ENCODE measurements at regions not wholly inside any gene's neighbourhood (a gene's known extent, or its start where the extent isn't known, plus 50 kb on each side); places are given as distances from the start of the nearest gene placed in this dataset.
"Not testable (repeated sequence)": the region's sequence is repeated elsewhere in the genome, so short reads cannot be mapped to it uniquely, and the experiment has no call there.

DNA sequence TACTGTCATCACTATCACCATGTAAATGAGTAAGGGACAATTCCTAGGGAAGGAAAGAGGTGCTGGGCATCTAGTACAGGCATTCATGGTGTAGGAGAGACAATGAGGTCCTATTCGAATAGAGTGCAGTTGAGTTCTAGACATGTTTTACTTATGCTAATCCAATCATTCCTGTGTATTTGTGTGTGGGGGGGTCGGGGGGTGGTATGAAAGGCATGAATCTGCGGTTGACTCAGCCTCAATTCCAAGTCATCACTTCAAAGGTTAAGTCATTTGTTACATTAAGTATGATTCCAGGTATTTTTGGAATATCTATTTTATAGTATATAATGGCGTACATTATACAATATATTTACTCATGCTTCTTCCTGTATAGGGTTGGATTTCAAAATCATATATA lies 163.1 kb upstream of the GALNT15 start:
- Histone ChIP-seq H3K27me3 (ENCODE audit: control insufficient read depth in 1 of 2, insufficient read depth in 2 of 2, low read length in 2 of 2) (no peaks in the 10 kb centered on the region), H3K4me1 (ENCODE audit: control insufficient read depth in 1 of 2, insufficient read depth in 2 of 2, low read length in 2 of 2) (no peaks in the 10 kb centered on the region), H3K36me3 (ENCODE audit: control insufficient read depth in 1 of 2, insufficient read depth in 2 of 2, low read length in 2 of 2) (no peaks in the 10 kb centered on the region), H3K27ac (ENCODE audit: low read depth, low read length) (no peak overlapping the region), H3K4me3 (ENCODE audit: low read depth in 1 of 2, low read length in 2 of 2) (no peak overlapping the region), H3K9ac (ENCODE audit: low read depth in 1 of 2, low read length in 2 of 2) (no peak overlapping the region), H3K9me3 (ENCODE audit: control insufficient read depth in 1 of 2, low read length in 2 of 2) (no peaks in the 10 kb centered on the region)

DNA sequence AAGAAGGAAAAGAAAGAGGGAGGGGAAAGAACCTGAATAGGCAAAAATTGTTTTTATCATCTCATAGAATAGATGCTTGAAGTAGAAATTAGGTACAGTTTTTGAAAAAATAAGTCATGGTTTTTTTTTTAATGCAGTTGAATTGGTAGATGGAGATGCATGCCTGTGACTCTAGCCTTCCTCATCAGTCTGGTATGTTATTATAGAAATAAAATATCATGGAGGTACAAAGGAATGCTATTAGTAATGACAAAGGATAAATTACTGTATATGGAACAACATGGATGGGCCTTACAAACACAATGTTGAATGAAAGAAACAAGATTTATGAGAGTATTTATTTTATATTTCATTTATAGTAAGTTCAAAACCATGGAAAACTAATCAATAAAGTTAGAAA lies 162.4 kb upstream of the GALNT15 start:
- H3K36me3 ChIP-seq (ENCODE audit: control insufficient read depth in 1 of 2, insufficient read depth in 2 of 2, low read length in 2 of 2): no peaks in the 10 kb centered on the region
- H3K9ac ChIP-seq (ENCODE audit: low read depth in 1 of 2, low read length in 2 of 2): no peak overlapping the region
- H3K4me3 ChIP-seq (ENCODE audit: low read depth in 1 of 2, low read length in 2 of 2): no peak overlapping the region
- no peak overlapping the region for H3K27ac ChIP-seq (ENCODE audit: low read depth, low read length)
- H3K4me1 ChIP-seq (ENCODE audit: control insufficient read depth in 1 of 2, insufficient read depth in 2 of 2, low read length in 2 of 2): no peaks in the 10 kb centered on the region
- H3K9me3 ChIP-seq (ENCODE audit: control insufficient read depth in 1 of 2, low read length in 2 of 2): no peaks in the 10 kb centered on the region
- no peaks in the 10 kb centered on the region for H3K27me3 ChIP-seq (ENCODE audit: control insufficient read depth in 1 of 2, insufficient read depth in 2 of 2, low read length in 2 of 2)

DNA sequence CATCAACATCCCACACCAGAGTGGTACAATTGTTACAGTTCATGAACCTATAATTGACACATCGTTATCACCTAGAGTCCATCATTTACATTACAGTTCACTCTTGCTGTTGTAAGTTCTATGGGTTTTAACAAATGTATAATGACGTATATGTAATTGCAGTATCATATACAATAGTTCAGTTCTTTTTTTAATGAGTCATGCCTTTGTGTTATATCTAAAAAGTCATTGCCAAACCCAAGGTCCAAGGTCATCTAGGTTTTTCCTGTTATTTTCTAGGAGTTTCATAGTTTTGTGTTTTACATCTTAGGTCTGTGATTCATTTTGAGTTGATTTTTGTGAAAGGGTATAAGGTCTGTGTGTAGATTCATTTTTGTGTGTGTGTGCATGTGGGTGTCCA lies 160.9 kb upstream of the GALNT15 start:
- H3K4me1 ChIP-seq (ENCODE audit: control insufficient read depth in 1 of 2, insufficient read depth in 2 of 2, low read length in 2 of 2): no peaks in the 10 kb centered on the region
- no peak overlapping the region for H3K27ac ChIP-seq (ENCODE audit: low read depth, low read length)
- no peak overlapping the region for H3K4me3 ChIP-seq (ENCODE audit: low read depth in 1 of 2, low read length in 2 of 2)
- no peak overlapping the region for H3K9ac ChIP-seq (ENCODE audit: low read depth in 1 of 2, low read length in 2 of 2)
- H3K9me3 ChIP-seq (ENCODE audit: control insufficient read depth in 1 of 2, low read length in 2 of 2): no peaks in the 10 kb centered on the region
- H3K36me3 ChIP-seq (ENCODE audit: control insufficient read depth in 1 of 2, insufficient read depth in 2 of 2, low read length in 2 of 2): no peaks in the 10 kb centered on the region
- no peaks in the 10 kb centered on the region for H3K27me3 ChIP-seq (ENCODE audit: control insufficient read depth in 1 of 2, insufficient read depth in 2 of 2, low read length in 2 of 2)

DNA sequence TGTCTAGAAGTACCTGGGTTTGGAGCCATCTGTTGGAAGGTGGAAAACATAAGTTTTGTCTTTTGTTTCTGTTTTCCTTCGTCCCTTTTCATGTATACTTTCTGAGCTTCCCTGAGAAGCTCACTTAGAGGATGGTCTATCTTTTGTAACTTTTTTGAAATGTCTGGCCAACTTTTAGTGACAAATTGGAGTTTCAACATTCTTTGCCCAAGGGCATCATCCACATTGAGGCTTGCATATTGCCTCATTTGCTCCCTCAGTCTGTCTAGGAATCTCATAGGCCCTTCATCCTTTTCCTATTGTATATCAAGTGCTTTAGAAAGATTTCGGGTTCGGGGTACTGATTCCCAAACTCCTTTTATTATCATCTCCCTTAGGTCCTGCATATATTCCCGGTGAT lies 152.7 kb upstream of the GALNT15 start:
- not testable (repeated sequence) for H3K27ac ChIP-seq (ENCODE audit: low read depth, low read length); H3K4me3 ChIP-seq (ENCODE audit: low read depth in 1 of 2, low read length in 2 of 2); H3K9ac ChIP-seq (ENCODE audit: low read depth in 1 of 2, low read length in 2 of 2); H3K4me1 ChIP-seq (ENCODE audit: control insufficient read depth in 1 of 2, insufficient read depth in 2 of 2, low read length in 2 of 2); H3K9me3 ChIP-seq (ENCODE audit: control insufficient read depth in 1 of 2, low read length in 2 of 2); H3K36me3 ChIP-seq (ENCODE audit: control insufficient read depth in 1 of 2, insufficient read depth in 2 of 2, low read length in 2 of 2); H3K27me3 ChIP-seq (ENCODE audit: control insufficient read depth in 1 of 2, insufficient read depth in 2 of 2, low read length in 2 of 2)

DNA sequence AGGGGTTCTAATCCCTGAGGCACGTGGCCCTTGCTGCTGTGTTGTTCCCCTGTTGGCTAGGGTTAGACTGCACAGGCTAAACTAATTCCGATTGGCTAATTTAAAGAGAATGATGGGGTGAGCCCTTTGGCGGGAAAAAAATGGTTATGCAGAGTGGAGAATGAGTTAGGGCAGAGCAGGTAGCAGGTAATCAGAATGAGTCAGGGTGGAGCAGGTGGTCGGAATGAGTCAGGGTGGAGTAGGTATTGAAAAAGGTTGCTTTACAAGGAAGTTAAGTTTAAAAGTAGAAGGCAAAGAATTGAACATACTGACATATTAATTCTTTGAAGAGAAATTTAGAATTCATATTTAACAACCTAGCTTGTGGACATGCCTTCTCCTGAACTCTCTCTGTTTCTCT lies 150.6 kb upstream of the GALNT15 start:
- H3K9ac ChIP-seq (ENCODE audit: low read depth in 1 of 2, low read length in 2 of 2); H3K36me3 ChIP-seq (ENCODE audit: control insufficient read depth in 1 of 2, insufficient read depth in 2 of 2, low read length in 2 of 2); H3K27ac ChIP-seq (ENCODE audit: low read depth, low read length); H3K27me3 ChIP-seq (ENCODE audit: control insufficient read depth in 1 of 2, insufficient read depth in 2 of 2, low read length in 2 of 2); H3K4me3 ChIP-seq (ENCODE audit: low read depth in 1 of 2, low read length in 2 of 2); H3K9me3 ChIP-seq (ENCODE audit: control insufficient read depth in 1 of 2, low read length in 2 of 2); H3K4me1 ChIP-seq (ENCODE audit: control insufficient read depth in 1 of 2, insufficient read depth in 2 of 2, low read length in 2 of 2): not testable (repeated sequence)

GRCh38 chr3:16024548-16024947 lies 149.9 kb upstream of the GALNT15 start:
- no peaks in the 10 kb centered on the region for H3K27me3 ChIP-seq (ENCODE audit: control insufficient read depth in 1 of 2, insufficient read depth in 2 of 2, low read length in 2 of 2)
- no peak overlapping the region for H3K4me3 ChIP-seq (ENCODE audit: low read depth in 1 of 2, low read length in 2 of 2)
- no peaks in the 10 kb centered on the region for H3K9me3 ChIP-seq (ENCODE audit: control insufficient read depth in 1 of 2, low read length in 2 of 2)
- no peaks in the 10 kb centered on the region for H3K4me1 ChIP-seq (ENCODE audit: control insufficient read depth in 1 of 2, insufficient read depth in 2 of 2, low read length in 2 of 2)
- no peak overlapping the region for H3K27ac ChIP-seq (ENCODE audit: low read depth, low read length)
- H3K36me3 ChIP-seq (ENCODE audit: control insufficient read depth in 1 of 2, insufficient read depth in 2 of 2, low read length in 2 of 2): no peaks in the 10 kb centered on the region
- H3K9ac ChIP-seq (ENCODE audit: low read depth in 1 of 2, low read length in 2 of 2): no peak overlapping the region

DNA sequence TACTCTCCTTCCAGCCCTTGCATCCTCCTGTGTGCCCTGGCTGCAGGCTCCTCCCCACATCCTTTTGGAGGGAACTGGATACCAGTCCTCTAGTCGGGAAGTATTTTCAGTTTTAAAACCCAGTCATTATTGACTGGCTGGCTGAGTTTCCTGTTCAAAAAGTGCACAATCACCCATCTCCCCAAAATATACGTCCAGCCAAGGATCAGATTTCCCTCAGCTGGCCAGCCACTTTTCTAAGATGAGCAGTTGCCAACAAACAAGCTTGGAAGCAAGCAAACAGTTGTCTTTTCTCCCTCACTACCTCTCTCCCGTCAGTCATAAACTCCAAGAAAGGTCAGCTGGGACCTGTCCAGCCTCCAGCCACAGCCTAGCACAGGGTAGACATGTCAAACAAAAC lies 147.7 kb upstream of the GALNT15 start:
- no peaks in the 10 kb centered on the region for H3K36me3 ChIP-seq (ENCODE audit: control insufficient read depth in 1 of 2, insufficient read depth in 2 of 2, low read length in 2 of 2)
- H3K9ac ChIP-seq (ENCODE audit: low read depth in 1 of 2, low read length in 2 of 2): no peak overlapping the region
- H3K4me1 ChIP-seq (ENCODE audit: control insufficient read depth in 1 of 2, insufficient read depth in 2 of 2, low read length in 2 of 2): no peaks in the 10 kb centered on the region
- no peaks in the 10 kb centered on the region for H3K27me3 ChIP-seq (ENCODE audit: control insufficient read depth in 1 of 2, insufficient read depth in 2 of 2, low read length in 2 of 2)
- H3K4me3 ChIP-seq (ENCODE audit: low read depth in 1 of 2, low read length in 2 of 2): no peak overlapping the region
- H3K27ac ChIP-seq (ENCODE audit: low read depth, low read length): no peak overlapping the region
- H3K9me3 ChIP-seq (ENCODE audit: control insufficient read depth in 1 of 2, low read length in 2 of 2): no peaks in the 10 kb centered on the region

- no peaks in the 10 kb centered on the region for H3K9me3 ChIP-seq (ENCODE audit: control insufficient read depth in 1 of 2, low read length in 2 of 2)
- no peaks in the 10 kb centered on the region for H3K27me3 ChIP-seq (ENCODE audit: control insufficient read depth in 1 of 2, insufficient read depth in 2 of 2, low read length in 2 of 2)
- no peaks in the 10 kb centered on the region for H3K36me3 ChIP-seq (ENCODE audit: control insufficient read depth in 1 of 2, insufficient read depth in 2 of 2, low read length in 2 of 2)
- H3K4me3 ChIP-seq (ENCODE audit: low read depth in 1 of 2, low read length in 2 of 2): no peak overlapping the region
- H3K9ac ChIP-seq (ENCODE audit: low read depth in 1 of 2, low read length in 2 of 2): no peak overlapping the region
- no peak overlapping the region for H3K27ac ChIP-seq (ENCODE audit: low read depth, low read length)
- no peaks in the 10 kb centered on the region for H3K4me1 ChIP-seq (ENCODE audit: control insufficient read depth in 1 of 2, insufficient read depth in 2 of 2, low read length in 2 of 2)
Measured at GRCh38 chr3:16028604-16029003, 145.9 kb upstream of the GALNT15 start.

GRCh38 chr3:16030342-16030741 lies 144.1 kb upstream of the GALNT15 start:
- no peak overlapping the region for H3K9ac ChIP-seq (ENCODE audit: low read depth in 1 of 2, low read length in 2 of 2)
- no peaks in the 10 kb centered on the region for H3K9me3 ChIP-seq (ENCODE audit: control insufficient read depth in 1 of 2, low read length in 2 of 2)
- no peaks in the 10 kb centered on the region for H3K27me3 ChIP-seq (ENCODE audit: control insufficient read depth in 1 of 2, insufficient read depth in 2 of 2, low read length in 2 of 2)
- H3K27ac ChIP-seq (ENCODE audit: low read depth, low read length): no peak overlapping the region
- H3K4me3 ChIP-seq (ENCODE audit: low read depth in 1 of 2, low read length in 2 of 2): no peak overlapping the region
- no peaks in the 10 kb centered on the region for H3K4me1 ChIP-seq (ENCODE audit: control insufficient read depth in 1 of 2, insufficient read depth in 2 of 2, low read length in 2 of 2)
- H3K36me3 ChIP-seq (ENCODE audit: control insufficient read depth in 1 of 2, insufficient read depth in 2 of 2, low read length in 2 of 2): no peaks in the 10 kb centered on the region

DNA sequence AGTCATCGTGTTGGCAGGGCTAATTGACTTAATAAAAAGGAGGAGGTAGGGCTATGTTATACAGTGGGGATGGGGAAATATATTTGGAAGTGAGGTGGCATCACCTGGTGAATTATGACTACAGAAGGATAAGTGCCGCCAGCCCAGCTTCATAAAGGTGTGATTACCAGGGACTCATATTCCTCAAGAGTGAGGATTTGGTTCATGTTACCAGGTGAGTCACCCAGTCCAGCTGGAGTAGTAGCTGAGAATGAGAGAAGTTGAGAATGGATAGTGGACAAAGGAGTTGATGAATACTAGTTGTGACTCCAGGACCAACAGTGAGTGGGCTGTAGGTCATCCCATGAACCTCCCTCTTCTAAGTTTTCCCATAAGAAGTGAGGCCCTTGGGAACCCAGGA lies 143.0 kb upstream of the GALNT15 start:
- Histone ChIP-seq H3K9ac (ENCODE audit: low read depth in 1 of 2, low read length in 2 of 2) (no peak overlapping the region), H3K36me3 (ENCODE audit: control insufficient read depth in 1 of 2, insufficient read depth in 2 of 2, low read length in 2 of 2) (no peaks in the 10 kb centered on the region), H3K4me1 (ENCODE audit: control insufficient read depth in 1 of 2, insufficient read depth in 2 of 2, low read length in 2 of 2) (no peaks in the 10 kb centered on the region), H3K9me3 (ENCODE audit: control insufficient read depth in 1 of 2, low read length in 2 of 2) (no peaks in the 10 kb centered on the region), H3K4me3 (ENCODE audit: low read depth in 1 of 2, low read length in 2 of 2) (no peak overlapping the region), H3K27ac (ENCODE audit: low read depth, low read length) (no peak overlapping the region), H3K27me3 (ENCODE audit: control insufficient read depth in 1 of 2, insufficient read depth in 2 of 2, low read length in 2 of 2) (no peaks in the 10 kb centered on the region)

DNA sequence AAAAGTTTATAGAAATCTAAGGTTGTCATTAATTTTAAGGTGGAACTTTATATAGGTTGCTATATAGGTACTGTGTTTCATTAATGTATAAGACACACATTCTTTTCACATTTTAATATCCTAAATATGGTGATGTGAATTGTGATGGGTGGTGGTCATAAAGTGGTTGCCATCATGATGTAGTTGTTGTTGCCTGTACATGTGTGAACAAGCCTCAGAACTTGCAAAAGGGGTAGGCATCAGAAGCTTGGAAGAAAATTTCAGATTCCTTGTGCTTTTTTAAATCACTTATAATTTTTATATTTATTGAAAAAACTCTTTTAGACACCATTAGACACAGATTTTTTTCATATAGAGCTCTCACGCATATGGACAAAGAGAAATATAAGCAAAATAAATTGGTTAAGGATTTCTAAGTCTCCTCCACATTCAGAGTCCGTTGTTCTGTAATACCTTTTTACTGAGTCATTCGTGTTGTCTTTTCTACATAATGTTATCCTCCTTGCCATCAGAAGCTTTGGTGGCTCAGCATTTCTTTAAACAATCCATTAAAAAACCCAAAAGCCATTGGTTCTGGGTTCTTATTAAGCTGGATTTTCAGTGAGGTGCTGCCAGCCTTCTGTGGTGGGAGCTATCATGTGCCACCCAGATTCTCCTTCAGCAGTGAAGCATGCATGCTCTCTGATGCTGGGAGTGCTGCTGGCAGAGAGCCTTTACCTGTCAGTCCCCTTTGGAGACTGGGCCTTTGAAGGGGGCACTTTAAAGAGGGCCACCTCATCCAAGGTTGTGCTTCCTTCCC lies 140.4 kb upstream of the GALNT15 start:
- H3K4me1 ChIP-seq (ENCODE audit: control insufficient read depth in 1 of 2, insufficient read depth in 2 of 2, low read length in 2 of 2): no peaks in the 10 kb centered on the region
- H3K27ac ChIP-seq (ENCODE audit: low read depth, low read length): no peak overlapping the region
- H3K36me3 ChIP-seq (ENCODE audit: control insufficient read depth in 1 of 2, insufficient read depth in 2 of 2, low read length in 2 of 2): no peaks in the 10 kb centered on the region
- no peak overlapping the region for H3K4me3 ChIP-seq (ENCODE audit: low read depth in 1 of 2, low read length in 2 of 2)
- no peaks in the 10 kb centered on the region for H3K9me3 ChIP-seq (ENCODE audit: control insufficient read depth in 1 of 2, low read length in 2 of 2)
- H3K9ac ChIP-seq (ENCODE audit: low read depth in 1 of 2, low read length in 2 of 2): no peak overlapping the region
- no peaks in the 10 kb centered on the region for H3K27me3 ChIP-seq (ENCODE audit: control insufficient read depth in 1 of 2, insufficient read depth in 2 of 2, low read length in 2 of 2)
